A673 (cell line): ENCODE measurements at regions not wholly inside any gene's neighbourhood (a gene's known extent, or its start where the extent isn't known, plus 50 kb on each side); places are given as distances from the start of the nearest gene placed in this dataset.

ENCODE experiments used
- BruUV-seq: library from RNA; stranded (reverse); fragments of 400-500 nt; replicated peaks from 2 replicates; lab custom pipeline; 2021; lab: Mats Ljungman, UMichigan
- CTCF ChIA-PET: fragments of 300-600 bp; sonication (Branson Sonifier 250); formaldehyde crosslinking; loops from one replicate; lab custom pipeline; 2022; ENCODE audit warnings: antibody characterized with exemption; lab: Charles Lee
- POLR2A ChIA-PET: fragments of 300-600 bp; sonication (Branson Sonifier 250); formaldehyde crosslinking; loops from one replicate; lab custom pipeline; 2022; ENCODE audit warnings: antibody characterized with exemption; ENCODE audit not compliant: low non-redundant PET; lab: Charles Lee
- DNase-seq: peaks from one replicate; pipeline ENCODE4 v3.0.0-alpha.2; 2015; ENCODE audit warnings: low spot score
- H3K27ac ChIP-seq: fragments of 200-600 bp; sonication (generic); 2 replicates; pipeline ENCODE4 v1.5.1; 2016; ENCODE audit warnings: mixed run types, low read depth, mild to moderate bottlenecking, mixed read lengths, antibody characterized with exemption, low read length; ENCODE audit not compliant: poor library complexity, severe bottlenecking
- H3K27me3 ChIP-seq: fragments of 200-600 bp; sonication (generic); replicated peaks from 2 replicates; pipeline ENCODE4 v1.6.1; 2017; ENCODE audit warnings: mixed run types, low read depth, mild to moderate bottlenecking, mixed read lengths, antibody characterized with exemption, low read length; ENCODE audit not compliant: insufficient read depth, poor library complexity
- H3K36me3 ChIP-seq: fragments of 200-600 bp; sonication (generic); 2 replicates; pipeline ENCODE4 v1.6.1; 2016; ENCODE audit warnings: mixed run types, mild to moderate bottlenecking, mixed read lengths, antibody characterized with exemption, low read length; ENCODE audit not compliant: insufficient read depth, poor library complexity, severe bottlenecking
- H3K4me1 ChIP-seq: fragments of 200-600 bp; sonication (generic); 2 replicates; pipeline ENCODE4 v1.6.1; 2017; ENCODE audit warnings: mixed run types, mild to moderate bottlenecking, mixed read lengths, antibody characterized with exemption, low read length; ENCODE audit not compliant: insufficient read depth, poor library complexity, severe bottlenecking
- H3K4me3 ChIP-seq: fragments of 200-600 bp; sonication (generic); 2 replicates; pipeline ENCODE4 v1.5.1; 2016; ENCODE audit warnings: low read depth, mixed run types, mild to moderate bottlenecking, mixed read lengths, low read length; ENCODE audit not compliant: poor library complexity, severe bottlenecking
- H3K9me3 ChIP-seq: fragments of 200-600 bp; sonication (generic); 2 replicates; pipeline ENCODE4 v1.6.1; 2016; ENCODE audit warnings: mixed run types, low read depth, mild to moderate bottlenecking, mixed read lengths, antibody characterized with exemption, low read length; ENCODE audit not compliant: poor library complexity, severe bottlenecking
- CTCF ChIP-seq: fragments of 300-800, 200-600 bp; sonication (generic); conservative IDR thresholded peaks from 2 replicates; pipeline ENCODE4 v1.5.1; 2017; ENCODE audit warnings: low read depth, mild to moderate bottlenecking, antibody characterized with exemption, low read length, moderate library complexity, mixed read lengths
- EZH2 ChIP-seq: fragments of 200-600 bp; sonication (generic); IDR thresholded peaks from 2 replicates; pipeline ENCODE4 v1.6.1; 2017; ENCODE audit warnings: borderline replicate concordance, low read depth, mild to moderate bottlenecking, mixed read lengths, antibody characterized with exemption, low read length; ENCODE audit not compliant: poor library complexity, severe bottlenecking
- intact Hi-C: fragments of 100-400 bp; cut with micrococcal nuclease; formaldehyde crosslinking; loops from one replicate; pipeline ENCODE4 v1.10.0; 2022; ENCODE audit not compliant: unreplicated experiment

GRCh38 chrX:137695417-137695816, 129.5 kb downstream of the ZIC3 start:
- no peak overlapping the region for H3K27ac ChIP-seq

DNA sequence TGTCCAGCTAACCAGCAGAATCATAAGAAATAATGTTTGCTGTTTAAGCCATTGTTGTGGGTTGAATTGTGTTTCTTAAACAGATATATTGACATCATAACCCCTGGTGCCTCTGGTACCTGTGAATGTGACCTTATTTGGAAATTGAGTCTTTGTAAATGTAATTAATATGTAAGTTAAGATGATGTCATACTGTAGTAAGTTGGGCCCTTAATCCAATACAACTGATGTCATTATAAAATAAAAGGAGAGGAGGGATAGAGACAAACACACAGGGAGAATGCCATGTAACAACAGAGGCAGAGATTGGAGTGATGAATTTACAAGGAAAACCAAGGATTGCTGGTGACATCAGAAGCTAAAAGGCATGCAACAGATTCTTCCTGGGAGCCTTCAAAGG, 141.4 kb downstream of the ZIC3 start:
- Histone ChIP-seq H3K36me3 (no peaks in the 10 kb centered on the region), H3K4me1 (no peaks in the 10 kb centered on the region), H3K4me3 (no peak overlapping the region), H3K9me3 (no peaks in the 10 kb centered on the region), H3K27me3 (no peaks in the 10 kb centered on the region), H3K27ac (no peak overlapping the region)
- intact Hi-C loops, result no loop called here
- TF ChIP-seq CTCF (no peak), EZH2 (no peak)
- DNase-seq, result no peak
- ChIA-PET CTCF (no interaction called here), POLR2A (no interaction called here)
- BruUV-seq, result no TSS peak

More at GRCh38 chrX:137695417-137695816, 129.5 kb downstream of the ZIC3 start:
- no peak for DNase-seq
- H3K4me1 ChIP-seq, result no peaks in the 10 kb centered on the region
- intact Hi-C loops, result no loop called here
- no peaks in the 10 kb centered on the region for H3K36me3 ChIP-seq
- H3K9me3 ChIP-seq, result no peaks in the 10 kb centered on the region
- ChIA-PET POLR2A (no interaction called here), CTCF (no interaction called here)
- BruUV-seq, result no TSS peak
- TF ChIP-seq CTCF, result no peak
- no peak for TF ChIP-seq EZH2
- no peaks in the 10 kb centered on the region for H3K27me3 ChIP-seq
- no peak overlapping the region for H3K4me3 ChIP-seq

GRCh38 chrX:137742846-137743245, 176.9 kb downstream of the ZIC3 start:
- no peak overlapping the region for H3K4me3 ChIP-seq
- BruUV-seq, result no TSS peak
- ChIA-PET CTCF (no interaction called here), POLR2A (no interaction called here)
- intact Hi-C loops, result no loop called here
- no peak for DNase-seq
- no peaks in the 10 kb centered on the region for H3K36me3 ChIP-seq
- no peaks in the 10 kb centered on the region for H3K27me3 ChIP-seq
- no peaks in the 10 kb centered on the region for H3K4me1 ChIP-seq
- H3K27ac ChIP-seq, result no peak overlapping the region
- TF ChIP-seq CTCF, result no peak
- no peak for TF ChIP-seq EZH2
- no peaks in the 10 kb centered on the region for H3K9me3 ChIP-seq
